ENCODE measurements at regions not wholly inside any gene's neighbourhood (a gene's known extent, or its start where the extent isn't known, plus 50 kb on each side); places are given as distances from the start of the nearest gene placed in this dataset.

DNA sequence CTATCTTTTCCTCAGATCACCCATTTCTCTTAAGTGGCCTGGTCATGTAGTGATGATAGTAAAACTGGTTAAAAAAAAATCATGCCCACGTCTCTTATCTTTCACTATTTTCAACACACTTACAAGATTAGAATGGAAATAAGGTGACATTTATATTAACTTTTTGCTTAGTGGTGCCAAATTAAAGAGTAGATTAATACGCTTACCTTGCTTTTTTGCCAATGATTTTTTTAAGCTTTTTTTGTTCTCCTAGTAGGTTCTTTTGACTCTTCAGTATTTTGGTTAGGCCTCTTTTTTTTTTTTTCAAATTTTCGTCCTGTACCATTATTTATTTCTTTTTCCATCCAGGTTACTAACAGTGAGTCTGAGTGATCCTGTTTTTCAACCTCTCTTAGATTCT is 147.9 kb downstream of the PTCSC3 start:
- TF ChIP-seq, protein P1, sequence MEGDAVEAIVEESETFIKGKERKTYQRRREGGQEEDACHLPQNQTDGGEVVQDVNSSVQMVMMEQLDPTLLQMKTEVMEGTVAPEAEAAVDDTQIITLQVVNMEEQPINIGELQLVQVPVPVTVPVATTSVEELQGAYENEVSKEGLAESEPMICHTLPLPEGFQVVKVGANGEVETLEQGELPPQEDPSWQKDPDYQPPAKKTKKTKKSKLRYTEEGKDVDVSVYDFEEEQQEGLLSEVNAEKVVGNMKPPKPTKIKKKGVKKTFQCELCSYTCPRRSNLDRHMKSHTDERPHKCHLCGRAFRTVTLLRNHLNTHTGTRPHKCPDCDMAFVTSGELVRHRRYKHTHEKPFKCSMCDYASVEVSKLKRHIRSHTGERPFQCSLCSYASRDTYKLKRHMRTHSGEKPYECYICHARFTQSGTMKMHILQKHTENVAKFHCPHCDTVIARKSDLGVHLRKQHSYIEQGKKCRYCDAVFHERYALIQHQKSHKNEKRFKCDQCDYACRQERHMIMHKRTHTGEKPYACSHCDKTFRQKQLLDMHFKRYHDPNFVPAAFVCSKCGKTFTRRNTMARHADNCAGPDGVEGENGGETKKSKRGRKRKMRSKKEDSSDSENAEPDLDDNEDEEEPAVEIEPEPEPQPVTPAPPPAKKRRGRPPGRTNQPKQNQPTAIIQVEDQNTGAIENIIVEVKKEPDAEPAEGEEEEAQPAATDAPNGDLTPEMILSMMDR (IDR thresholded peaks at IDR 0.05; ENCODE audit: low read depth, low read length, missing control alignments), result no peak
- H3K36me3 ChIP-seq (replicated peaks), result no peaks in the 10 kb centered on the region
- H3K27me3 ChIP-seq (replicated peaks), result no peaks in the 10 kb centered on the region
- in situ Hi-C loops (cut with HindIII; ENCODE audit: low pct_ligation_motif_present, low sequenced_read_pairs), result no loop called here
- no peak overlapping the region for H3K27ac ChIP-seq
- no peak for DNase-seq
- H3K4me3 ChIP-seq (ENCODE audit: low read depth, low read length), result no peak overlapping the region

DNA sequence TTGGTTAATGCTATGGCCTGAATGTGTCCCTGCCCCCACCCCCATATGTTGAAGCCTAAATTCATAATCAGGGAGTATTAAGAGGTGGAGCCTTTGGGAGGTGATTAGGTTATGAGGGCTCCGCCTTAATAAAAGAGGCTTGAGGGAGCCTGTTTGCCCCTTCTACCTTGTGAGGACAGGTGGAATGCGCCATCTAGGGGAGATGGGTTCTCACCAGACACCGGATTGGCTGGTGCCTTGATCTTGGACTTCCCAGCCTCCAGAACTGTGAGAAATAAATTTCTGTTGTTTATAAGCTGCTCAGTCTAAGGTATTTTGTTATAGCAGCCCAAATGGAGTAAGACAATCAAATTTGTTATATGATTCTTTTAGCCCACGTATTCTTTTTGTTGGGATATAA is 148.3 kb downstream of the PTCSC3 start:
- no peaks in the 10 kb centered on the region for H3K27me3 ChIP-seq (replicated peaks)
- in situ Hi-C loops (cut with HindIII; ENCODE audit: low pct_ligation_motif_present, low sequenced_read_pairs), result no loop called here
- no peak overlapping the region for H3K27ac ChIP-seq
- TF ChIP-seq, protein P1 (IDR thresholded peaks at IDR 0.05; ENCODE audit: low read depth, low read length, missing control alignments), result no peak
- H3K36me3 ChIP-seq (replicated peaks), result no peaks in the 10 kb centered on the region
- no peak for DNase-seq
- H3K4me3 ChIP-seq (ENCODE audit: low read depth, low read length), result no peak overlapping the region

DNA sequence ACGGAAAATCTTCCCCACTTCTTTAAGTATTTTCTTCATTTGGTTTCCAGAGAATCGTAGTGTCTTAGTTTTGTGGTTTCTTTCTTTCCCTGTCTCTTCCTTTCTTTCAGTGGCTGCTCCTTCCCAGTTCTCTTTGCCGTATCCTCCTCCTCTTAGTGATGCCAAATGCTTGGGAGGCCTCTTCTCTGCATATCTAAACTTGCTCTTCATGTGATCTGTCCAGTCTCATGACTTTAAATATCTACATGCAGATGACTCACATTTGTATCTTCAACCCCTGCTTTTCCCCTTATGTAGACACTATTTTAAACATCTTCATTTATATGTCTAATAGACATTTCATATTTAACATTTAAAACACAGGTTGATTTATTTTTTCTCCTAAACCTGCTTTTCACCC is 149.2 kb downstream of the PTCSC3 start:
- DNase-seq, result no peak
- Histone ChIP-seq H3K4me3 (ENCODE audit: low read depth, low read length) (no peak overlapping the region), H3K27me3 (replicated peaks) (no peaks in the 10 kb centered on the region), H3K36me3 (replicated peaks) (no peaks in the 10 kb centered on the region), H3K27ac (no peak overlapping the region)
- in situ Hi-C loops (cut with HindIII; ENCODE audit: low pct_ligation_motif_present, low sequenced_read_pairs), result no loop called here
- TF ChIP-seq, protein P1 (IDR thresholded peaks at IDR 0.05; ENCODE audit: low read depth, low read length, missing control alignments), result no peak

DNA sequence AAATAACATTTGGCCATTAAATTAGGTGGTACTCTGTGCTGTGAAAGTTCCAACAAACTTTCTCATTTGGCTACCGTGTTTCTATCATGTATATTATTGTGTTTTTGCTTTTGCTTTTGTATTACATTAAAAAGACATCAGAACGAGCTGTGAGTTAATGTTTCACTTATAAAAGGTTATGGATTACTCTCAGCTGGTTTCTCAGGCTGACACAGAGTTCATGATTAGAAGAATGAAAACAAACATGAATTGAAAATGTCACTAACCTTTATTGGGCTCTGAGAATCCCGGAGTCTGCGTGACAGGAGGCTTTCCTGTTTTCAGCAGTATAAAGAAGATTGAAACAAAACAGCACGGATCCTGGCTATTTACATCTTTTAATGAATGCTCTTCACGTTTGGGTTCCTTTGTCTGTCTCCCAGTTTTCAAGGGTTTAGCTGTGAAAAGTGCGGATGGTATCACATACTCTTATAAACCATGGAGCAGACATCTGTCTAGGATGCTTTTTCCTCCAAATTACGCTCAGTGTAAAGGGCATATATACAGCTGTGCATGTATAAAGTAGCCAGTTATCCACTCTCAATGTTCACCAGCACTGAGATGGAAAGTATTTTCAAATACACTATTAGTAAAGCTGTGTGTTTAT is 153.6 kb downstream of the PTCSC3 start:
- TF ChIP-seq, protein P1 (IDR thresholded peaks at IDR 0.05; ENCODE audit: low read depth, low read length, missing control alignments), result no peak
- Histone ChIP-seq H3K27me3 (replicated peaks) (no peaks in the 10 kb centered on the region), H3K4me3 (ENCODE audit: low read depth, low read length) (no peak overlapping the region), H3K27ac (no peak overlapping the region), H3K36me3 (replicated peaks) (no peaks in the 10 kb centered on the region)
- in situ Hi-C loops (cut with HindIII; ENCODE audit: low pct_ligation_motif_present, low sequenced_read_pairs), result no loop called here
- DNase-seq, result no peak

DNA sequence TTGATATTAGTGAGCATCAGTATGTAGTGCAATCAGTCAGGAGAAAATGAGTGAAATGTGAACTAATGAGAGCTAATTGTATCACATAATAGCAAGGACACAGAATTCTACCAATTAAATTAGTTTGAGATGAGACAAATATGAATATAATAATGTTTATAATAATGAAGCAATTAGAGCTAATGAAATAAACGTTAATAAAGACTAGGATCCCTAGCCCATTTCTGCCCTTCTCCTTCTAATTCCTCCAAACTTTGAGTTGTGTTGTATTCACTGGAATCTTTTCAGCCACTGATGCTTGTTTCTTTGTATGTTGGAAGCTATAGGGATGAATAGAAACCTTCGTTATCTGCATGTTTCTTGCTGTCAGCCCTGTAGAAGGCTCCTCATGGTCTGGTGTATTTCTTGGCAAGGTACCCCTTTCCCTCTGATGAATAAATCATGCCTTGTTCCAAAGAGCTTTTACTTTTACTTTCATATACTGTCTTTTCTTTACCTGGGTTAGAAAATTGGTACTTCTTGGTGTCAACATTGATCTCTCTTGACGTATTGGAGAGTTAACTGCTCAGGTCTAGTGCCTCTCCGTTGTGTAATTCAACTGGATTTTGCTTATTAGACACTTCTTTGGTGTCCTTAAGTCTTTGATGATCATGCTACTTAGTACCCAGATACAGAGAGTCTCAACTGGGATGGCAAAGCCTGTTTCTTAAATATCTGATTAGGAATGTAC is 154.8 kb downstream of the PTCSC3 start:
- Histone ChIP-seq H3K27ac (no peak overlapping the region), H3K36me3 (replicated peaks) (no peaks in the 10 kb centered on the region), H3K4me3 (ENCODE audit: low read depth, low read length) (no peak overlapping the region), H3K27me3 (replicated peaks) (no peaks in the 10 kb centered on the region)
- no peak for DNase-seq
- in situ Hi-C loops (cut with HindIII; ENCODE audit: low pct_ligation_motif_present, low sequenced_read_pairs), result no loop called here
- TF ChIP-seq, protein P1 (IDR thresholded peaks at IDR 0.05; ENCODE audit: low read depth, low read length, missing control alignments), result no peak

All from brain microvascular endothelial cell (primary cell).